PFSK-1 (cell line): ENCODE measurements at regions not wholly inside any gene's neighbourhood (a gene's known extent, or its start where the extent isn't known, plus 50 kb on each side); places are given as distances from the start of the nearest gene placed in this dataset.

ENCODE experiments used
- FOXP2 ChIP-seq: optimal IDR thresholded peaks from 2 replicates; pipeline ENCODE3; 2011; ENCODE audit warnings: borderline replicate concordance, control low read depth, inconsistent platforms; ENCODE audit not compliant: insufficient read depth; ENCODE audit errors: extremely low read length, extremely low read depth
- POLR2AphosphoS5 ChIP-seq: IDR thresholded peaks from 2 replicates; pipeline ENCODE4 v1.6.1; 2012; ENCODE audit warnings: low read depth, mild to moderate bottlenecking, control low read depth, low read length, moderate library complexity
- REST ChIP-seq, 2 experiments: IDR thresholded peaks; 2 replicates each; pipeline versions ENCODE4 v1.6.1 to v1.8.0; 2011 to 2012; ENCODE audit warnings: low read depth in 2 of 2, low read length in 2 of 2, control low read depth in 1 of 2, inconsistent platforms in 1 of 2, mild to moderate bottlenecking in 1 of 2, moderate library complexity in 1 of 2; ENCODE audit not compliant: insufficient read depth in 1 of 2
- SIN3A ChIP-seq: IDR thresholded peaks from 2 replicates; pipeline ENCODE4 v1.6.1; 2012; ENCODE audit warnings: mild to moderate bottlenecking, low read length, moderate library complexity, borderline replicate concordance; ENCODE audit not compliant: insufficient read depth
- TAF1 ChIP-seq: IDR thresholded peaks from 2 replicates; pipeline ENCODE4 v1.6.1; 2012; ENCODE audit warnings: low read length, control low read depth, borderline replicate concordance; ENCODE audit not compliant: insufficient read depth

GRCh38 chr1:68720476-68720875 lies 223.6 kb upstream of the DEPDC1 start:
- TF ChIP-seq TAF1: no peak
- no peak for TF ChIP-seq FOXP2
- TF ChIP-seq REST (IDR thresholded peaks at IDR 0.05; ENCODE audit: insufficient read depth in 1 of 2, low read depth in 2 of 2, low read length in 2 of 2): no peak
- TF ChIP-seq POLR2AphosphoS5: no peak
- no peak for TF ChIP-seq SIN3A

- TF ChIP-seq POLR2AphosphoS5 (no peak), REST (IDR thresholded peaks at IDR 0.05; ENCODE audit: insufficient read depth in 1 of 2, low read depth in 2 of 2, low read length in 2 of 2) (no peak), SIN3A (no peak), TAF1 (no peak), FOXP2 (no peak)
Observed at GRCh38 chr1:68723791-68724190, 226.9 kb upstream of the DEPDC1 start.

GRCh38 chr1:68725001-68725752 lies 228.3 kb upstream of the DEPDC1 start:
- TF ChIP-seq REST (IDR thresholded peaks at IDR 0.05; ENCODE audit: insufficient read depth in 1 of 2, low read depth in 2 of 2, low read length in 2 of 2): no peak
- no peak for TF ChIP-seq TAF1
- TF ChIP-seq POLR2AphosphoS5: no peak
- no peak for TF ChIP-seq SIN3A
- TF ChIP-seq FOXP2: no peak

- TF ChIP-seq REST (IDR thresholded peaks at IDR 0.05; ENCODE audit: insufficient read depth in 1 of 2, low read depth in 2 of 2, low read length in 2 of 2) (no peak), SIN3A (no peak), TAF1 (no peak), FOXP2 (no peak), POLR2AphosphoS5 (no peak)
Observed at GRCh38 chr1:68745011-68745410, 248.1 kb upstream of the DEPDC1 start.

GRCh38 chr1:68745451-68745850 lies 248.6 kb upstream of the DEPDC1 start:
- no peak for TF ChIP-seq TAF1
- no peak for TF ChIP-seq FOXP2
- TF ChIP-seq SIN3A: no peak
